ENCODE measurements at regions not wholly inside any gene's neighbourhood (a gene's known extent, or its start where the extent isn't known, plus 50 kb on each side); places are given as distances from the start of the nearest gene placed in this dataset.

DNA sequence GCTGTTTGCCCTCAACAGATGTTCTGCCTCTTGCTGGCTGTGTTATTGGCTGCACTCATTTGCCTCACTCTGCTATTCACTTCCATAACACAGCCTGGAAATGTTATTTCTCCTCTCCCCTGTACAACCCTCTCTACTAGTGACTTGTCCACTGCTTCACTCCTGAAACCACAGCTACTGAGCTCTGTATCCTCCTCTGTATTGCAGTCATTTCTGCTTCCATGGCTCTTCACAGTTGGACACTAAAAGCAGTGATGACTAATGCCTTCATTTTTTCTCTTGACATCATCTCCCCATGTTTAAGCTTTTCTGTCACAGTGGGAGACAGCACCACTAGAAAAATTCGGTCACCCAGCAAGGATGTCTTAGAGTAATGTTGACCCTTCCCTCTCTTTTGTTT, 123.0 kb upstream of the PPP1R2C start:
- no peak for DNase-seq
- Mint-ChIP-seq H3K27me3 (ENCODE audit: insufficient read depth) (no peaks in the 10 kb centered on the region), H3K9me3 (peaks cover 7% of the 10 kb centered on the region; the same call in 1 of the 2 replicates), H3K4me3 (no peak overlapping the region), H3K4me1 (ENCODE audit: low read depth) (no peaks in the 10 kb centered on the region), H3K36me3 (ENCODE audit: low read depth) (no peaks in the 10 kb centered on the region; the same call in 1 of the 2 replicates), H3K27ac (no peak overlapping the region)
- TF ChIP-seq, protein P1, sequence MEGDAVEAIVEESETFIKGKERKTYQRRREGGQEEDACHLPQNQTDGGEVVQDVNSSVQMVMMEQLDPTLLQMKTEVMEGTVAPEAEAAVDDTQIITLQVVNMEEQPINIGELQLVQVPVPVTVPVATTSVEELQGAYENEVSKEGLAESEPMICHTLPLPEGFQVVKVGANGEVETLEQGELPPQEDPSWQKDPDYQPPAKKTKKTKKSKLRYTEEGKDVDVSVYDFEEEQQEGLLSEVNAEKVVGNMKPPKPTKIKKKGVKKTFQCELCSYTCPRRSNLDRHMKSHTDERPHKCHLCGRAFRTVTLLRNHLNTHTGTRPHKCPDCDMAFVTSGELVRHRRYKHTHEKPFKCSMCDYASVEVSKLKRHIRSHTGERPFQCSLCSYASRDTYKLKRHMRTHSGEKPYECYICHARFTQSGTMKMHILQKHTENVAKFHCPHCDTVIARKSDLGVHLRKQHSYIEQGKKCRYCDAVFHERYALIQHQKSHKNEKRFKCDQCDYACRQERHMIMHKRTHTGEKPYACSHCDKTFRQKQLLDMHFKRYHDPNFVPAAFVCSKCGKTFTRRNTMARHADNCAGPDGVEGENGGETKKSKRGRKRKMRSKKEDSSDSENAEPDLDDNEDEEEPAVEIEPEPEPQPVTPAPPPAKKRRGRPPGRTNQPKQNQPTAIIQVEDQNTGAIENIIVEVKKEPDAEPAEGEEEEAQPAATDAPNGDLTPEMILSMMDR (IDR thresholded peaks at IDR 0.05): no peak

DNA sequence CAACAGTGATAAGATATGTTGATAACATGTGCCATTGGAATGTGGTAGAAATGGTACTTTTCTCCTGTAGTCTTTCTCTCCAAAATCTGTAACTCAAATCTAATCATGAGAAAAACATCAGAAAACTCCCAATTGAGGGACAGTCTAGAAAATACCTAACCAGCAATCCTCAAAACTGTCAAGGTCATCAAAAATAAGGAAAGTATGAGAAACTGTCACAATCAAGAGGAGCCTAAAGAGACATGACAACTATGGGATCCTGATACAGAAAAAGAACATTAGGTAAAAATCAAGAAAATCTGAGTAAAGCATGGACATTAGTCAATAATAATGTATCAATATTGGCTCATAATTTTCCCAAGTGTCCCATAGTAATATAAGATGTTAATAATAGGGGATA, 124.5 kb upstream of the PPP1R2C start:
- Mint-ChIP-seq H3K4me3 (no peak overlapping the region), H3K4me1 (ENCODE audit: low read depth) (no peaks in the 10 kb centered on the region), H3K36me3 (ENCODE audit: low read depth) (no peaks in the 10 kb centered on the region; the same call in 1 of the 2 replicates), H3K27ac (no peak overlapping the region), H3K27me3 (ENCODE audit: insufficient read depth) (no peaks in the 10 kb centered on the region), H3K9me3 (peaks cover 7% of the 10 kb centered on the region)
- TF ChIP-seq, protein P1 (IDR thresholded peaks at IDR 0.05): no peak
- DNase-seq: no peak

DNA sequence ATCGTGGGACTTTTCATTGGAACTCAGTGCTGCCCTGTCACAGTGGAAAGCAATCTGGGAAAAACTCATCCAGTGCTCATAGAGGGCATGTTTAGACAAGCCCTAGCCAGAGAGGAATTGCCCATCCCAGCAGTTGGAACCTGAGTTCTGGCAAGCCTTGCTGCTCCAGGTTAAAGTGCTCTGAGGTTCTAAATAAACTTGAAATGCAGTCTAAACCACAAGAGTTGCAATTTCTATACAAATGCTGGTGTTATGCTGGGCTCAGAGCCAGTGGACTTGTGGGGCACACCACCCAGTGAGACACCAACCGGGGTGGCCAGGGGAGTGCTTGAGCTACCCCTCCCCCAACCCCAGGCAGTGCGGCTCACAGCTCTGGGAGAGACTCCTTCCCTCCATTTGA, 142.8 kb upstream of the PPP1R2C start:
- Mint-ChIP-seq H3K9me3 (peaks cover 8% of the 10 kb centered on the region), H3K36me3 (ENCODE audit: low read depth) (no peaks in the 10 kb centered on the region), H3K4me1 (ENCODE audit: low read depth) (no peaks in the 10 kb centered on the region), H3K27me3 (ENCODE audit: insufficient read depth) (no peaks in the 10 kb centered on the region), H3K27ac (no peak overlapping the region), H3K4me3 (no peak overlapping the region)
- no peak for DNase-seq
- TF ChIP-seq, protein P1 (IDR thresholded peaks at IDR 0.05): no peak

DNA sequence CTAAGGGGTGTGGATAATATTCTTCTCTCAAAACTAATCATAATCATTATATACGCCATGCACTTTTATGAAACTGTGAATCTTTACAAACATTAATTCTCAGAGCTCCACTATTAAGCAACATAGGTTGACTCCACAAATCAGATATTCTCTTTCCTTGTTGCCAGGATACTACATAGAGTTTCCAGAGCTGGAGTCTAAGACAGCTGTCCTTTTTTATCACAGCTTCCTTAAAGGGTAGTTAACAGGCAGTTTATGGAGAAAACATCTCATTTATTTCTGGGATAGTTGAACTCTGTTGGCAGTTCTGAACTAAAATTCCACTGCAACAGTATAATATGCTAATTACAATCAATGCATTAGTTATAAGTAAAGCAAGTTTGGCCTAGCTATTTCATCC, 152.1 kb upstream of the PPP1R2C start:
- H3K4me1 Mint-ChIP-seq (ENCODE audit: low read depth): no peaks in the 10 kb centered on the region
- no peak for DNase-seq
- no peaks in the 10 kb centered on the region; the same call in 1 of the 2 replicates for H3K9me3 Mint-ChIP-seq
- TF ChIP-seq, protein P1 (IDR thresholded peaks at IDR 0.05): no peak
- no peaks in the 10 kb centered on the region for H3K27me3 Mint-ChIP-seq (ENCODE audit: insufficient read depth)
- no peak overlapping the region for H3K27ac Mint-ChIP-seq
- no peaks in the 10 kb centered on the region for H3K36me3 Mint-ChIP-seq (ENCODE audit: low read depth)
- no peak overlapping the region for H3K4me3 Mint-ChIP-seq

DNA sequence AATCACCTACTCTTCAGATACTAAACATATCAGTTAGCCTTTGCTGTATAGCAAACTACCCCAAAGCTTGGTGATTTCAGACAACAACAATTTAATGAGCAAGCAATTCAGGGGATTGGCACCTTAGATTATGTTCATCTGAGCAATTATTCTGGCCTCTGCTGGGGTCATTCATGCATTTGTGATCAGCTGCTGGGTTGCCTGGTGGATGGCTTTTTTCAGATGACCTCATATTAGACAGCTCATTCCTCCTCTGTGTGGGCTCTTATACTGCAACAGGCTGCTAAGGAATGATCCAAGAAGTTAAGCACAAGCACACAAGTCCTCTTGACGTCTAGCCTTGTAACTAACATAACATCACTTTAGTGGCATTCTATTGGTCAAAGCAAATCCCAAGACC, 153.0 kb upstream of the PPP1R2C start:
- no peaks in the 10 kb centered on the region for H3K27me3 Mint-ChIP-seq (ENCODE audit: insufficient read depth)
- TF ChIP-seq, protein P1 (IDR thresholded peaks at IDR 0.05): no peak
- H3K27ac Mint-ChIP-seq: no peak overlapping the region
- no peak overlapping the region for H3K4me3 Mint-ChIP-seq
- H3K4me1 Mint-ChIP-seq (ENCODE audit: low read depth): no peaks in the 10 kb centered on the region
- H3K36me3 Mint-ChIP-seq (ENCODE audit: low read depth): no peaks in the 10 kb centered on the region
- no peak for DNase-seq
- H3K9me3 Mint-ChIP-seq: no peaks in the 10 kb centered on the region; the same call in 1 of the 2 replicates

DNA sequence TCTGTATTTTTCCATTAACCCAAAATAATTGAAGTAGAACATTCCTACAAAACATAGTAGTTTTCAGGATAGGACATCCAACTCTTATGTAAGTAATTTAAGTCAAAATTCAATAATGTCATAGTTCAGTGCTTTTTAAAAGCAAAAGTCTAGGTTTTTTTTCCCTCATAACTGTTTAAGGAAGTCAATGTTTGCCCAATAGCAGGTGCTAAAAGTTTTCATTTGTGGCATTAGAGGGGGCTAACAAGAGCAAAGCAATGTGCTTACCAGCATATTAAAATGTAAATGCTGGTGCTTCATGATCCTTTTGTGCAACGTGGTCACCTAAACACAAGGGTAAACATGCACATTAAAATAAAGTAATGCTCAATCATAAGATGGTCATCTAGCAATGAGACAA, 155.2 kb upstream of the PPP1R2C start:
- Mint-ChIP-seq H3K9me3 (peaks cover 2% of the 10 kb centered on the region), H3K4me1 (ENCODE audit: low read depth) (no peaks in the 10 kb centered on the region), H3K27ac (no peak overlapping the region), H3K36me3 (ENCODE audit: low read depth) (no peaks in the 10 kb centered on the region), H3K4me3 (no peak overlapping the region), H3K27me3 (ENCODE audit: insufficient read depth) (no peaks in the 10 kb centered on the region)
- TF ChIP-seq, protein P1 (IDR thresholded peaks at IDR 0.05): no peak
- DNase-seq: no peak

Measured in HFFc6 (cell line).